ENCODE measurements at regions not wholly inside any gene's neighbourhood (a gene's known extent, or its start where the extent isn't known, plus 50 kb on each side); places are given as distances from the start of the nearest gene placed in this dataset.

- H3K4me3 ChIP-seq (ENCODE audit: low read depth in 1 of 2, low read length in 2 of 2) = no peak overlapping the region
- no peaks in the 10 kb centered on the region for H3K9me3 ChIP-seq (ENCODE audit: control insufficient read depth in 2 of 2, insufficient read depth in 1 of 2, low read depth in 1 of 2, low read length in 1 of 2)
- no peaks in the 10 kb centered on the region for H3K36me3 ChIP-seq (ENCODE audit: control insufficient read depth in 2 of 2, insufficient read depth in 2 of 2, low read length in 1 of 2)
- no peaks in the 10 kb centered on the region for H3K27me3 ChIP-seq (ENCODE audit: control insufficient read depth in 1 of 2, insufficient read depth in 2 of 2, low read length in 2 of 2)
- H3K27ac ChIP-seq (ENCODE audit: low read depth in 2 of 2, low read length in 1 of 2) = no peak overlapping the region
- H3K4me1 ChIP-seq (ENCODE audit: control insufficient read depth in 2 of 2, insufficient read depth in 2 of 2, low read length in 1 of 2) = no peaks in the 10 kb centered on the region
These were observed 119.3 kb downstream of the ZNF330 start for GRCh38 chr4:141339966-141340365.

- H3K27ac ChIP-seq (ENCODE audit: low read depth in 2 of 2, low read length in 1 of 2) = no peak overlapping the region
- no peaks in the 10 kb centered on the region for H3K27me3 ChIP-seq (ENCODE audit: control insufficient read depth in 1 of 2, insufficient read depth in 2 of 2, low read length in 2 of 2)
- H3K4me3 ChIP-seq (ENCODE audit: low read depth in 1 of 2, low read length in 2 of 2) = no peak overlapping the region
- no peaks in the 10 kb centered on the region for H3K4me1 ChIP-seq (ENCODE audit: control insufficient read depth in 2 of 2, insufficient read depth in 2 of 2, low read length in 1 of 2)
- H3K36me3 ChIP-seq (ENCODE audit: control insufficient read depth in 2 of 2, insufficient read depth in 2 of 2, low read length in 1 of 2) = no peaks in the 10 kb centered on the region
- 89 to 94% methylated on average over 2 of the region's 2 CpGs for WGBS, 2 donors
- H3K9me3 ChIP-seq (ENCODE audit: control insufficient read depth in 2 of 2, insufficient read depth in 1 of 2, low read depth in 1 of 2, low read length in 1 of 2) = no peaks in the 10 kb centered on the region
These were observed 119.8 kb downstream of the ZNF330 start for GRCh38 chr4:141340458-141340857.

- 0 to 3% methylated on average over 1 of the region's 1 CpG for WGBS, 2 donors
These were observed 125.4 kb downstream of the ZNF330 start for GRCh38 chr4:141346144-141346543.

GRCh38 chr4:141347684-141348083, 127.0 kb downstream of the ZNF330 start:
- no peaks in the 10 kb centered on the region for H3K4me1 ChIP-seq (ENCODE audit: control insufficient read depth in 2 of 2, insufficient read depth in 2 of 2, low read length in 1 of 2)
- no peaks in the 10 kb centered on the region for H3K9me3 ChIP-seq (ENCODE audit: control insufficient read depth in 2 of 2, insufficient read depth in 1 of 2, low read depth in 1 of 2, low read length in 1 of 2)
- H3K27ac ChIP-seq (ENCODE audit: low read depth in 2 of 2, low read length in 1 of 2) = no peak overlapping the region
- no peaks in the 10 kb centered on the region for H3K27me3 ChIP-seq (ENCODE audit: control insufficient read depth in 1 of 2, insufficient read depth in 2 of 2, low read length in 2 of 2)
- no peak overlapping the region for H3K4me3 ChIP-seq (ENCODE audit: low read depth in 1 of 2, low read length in 2 of 2)
- WGBS, 2 donors = 57 to 63% methylated on average over 2 of the region's 2 CpGs
- no peaks in the 10 kb centered on the region for H3K36me3 ChIP-seq (ENCODE audit: control insufficient read depth in 2 of 2, insufficient read depth in 2 of 2, low read length in 1 of 2)

More at GRCh38 chr4:141346144-141346543, 125.4 kb downstream of the ZNF330 start:
- Histone ChIP-seq H3K4me3 (ENCODE audit: low read depth in 1 of 2, low read length in 2 of 2) (no peak overlapping the region), H3K9me3 (ENCODE audit: control insufficient read depth in 2 of 2, insufficient read depth in 1 of 2, low read depth in 1 of 2, low read length in 1 of 2) (no peaks in the 10 kb centered on the region), H3K4me1 (ENCODE audit: control insufficient read depth in 2 of 2, insufficient read depth in 2 of 2, low read length in 1 of 2) (no peaks in the 10 kb centered on the region), H3K36me3 (ENCODE audit: control insufficient read depth in 2 of 2, insufficient read depth in 2 of 2, low read length in 1 of 2) (no peaks in the 10 kb centered on the region), H3K27me3 (ENCODE audit: control insufficient read depth in 1 of 2, insufficient read depth in 2 of 2, low read length in 2 of 2) (no peaks in the 10 kb centered on the region), H3K27ac (ENCODE audit: low read depth in 2 of 2, low read length in 1 of 2) (no peak overlapping the region)

GRCh38 chr4:141348125-141348524, 127.4 kb downstream of the ZNF330 start:
- no peaks in the 10 kb centered on the region for H3K9me3 ChIP-seq (ENCODE audit: control insufficient read depth in 2 of 2, insufficient read depth in 1 of 2, low read depth in 1 of 2, low read length in 1 of 2)
- H3K4me3 ChIP-seq (ENCODE audit: low read depth in 1 of 2, low read length in 2 of 2) = no peak overlapping the region
- H3K27ac ChIP-seq (ENCODE audit: low read depth in 2 of 2, low read length in 1 of 2) = no peak overlapping the region
- no peaks in the 10 kb centered on the region for H3K4me1 ChIP-seq (ENCODE audit: control insufficient read depth in 2 of 2, insufficient read depth in 2 of 2, low read length in 1 of 2)
- H3K27me3 ChIP-seq (ENCODE audit: control insufficient read depth in 1 of 2, insufficient read depth in 2 of 2, low read length in 2 of 2) = no peaks in the 10 kb centered on the region
- H3K36me3 ChIP-seq (ENCODE audit: control insufficient read depth in 2 of 2, insufficient read depth in 2 of 2, low read length in 1 of 2) = no peaks in the 10 kb centered on the region
- WGBS, 2 donors = 78 to 80% methylated on average over 2 of the region's 2 CpGs

GRCh38 chr4:141348573-141348972, 127.9 kb downstream of the ZNF330 start:
- H3K36me3 ChIP-seq (ENCODE audit: control insufficient read depth in 2 of 2, insufficient read depth in 2 of 2, low read length in 1 of 2) = no peaks in the 10 kb centered on the region
- H3K27me3 ChIP-seq (ENCODE audit: control insufficient read depth in 1 of 2, insufficient read depth in 2 of 2, low read length in 2 of 2) = no peaks in the 10 kb centered on the region
- WGBS, 2 donors = 55 to 90% methylated on average over 1 of the region's 1 CpG
- H3K4me1 ChIP-seq (ENCODE audit: control insufficient read depth in 2 of 2, insufficient read depth in 2 of 2, low read length in 1 of 2) = no peaks in the 10 kb centered on the region
- no peaks in the 10 kb centered on the region for H3K9me3 ChIP-seq (ENCODE audit: control insufficient read depth in 2 of 2, insufficient read depth in 1 of 2, low read depth in 1 of 2, low read length in 1 of 2)
- H3K27ac ChIP-seq (ENCODE audit: low read depth in 2 of 2, low read length in 1 of 2) = no peak overlapping the region
- no peak overlapping the region for H3K4me3 ChIP-seq (ENCODE audit: low read depth in 1 of 2, low read length in 2 of 2)

- H3K4me1 ChIP-seq (ENCODE audit: control insufficient read depth in 2 of 2, insufficient read depth in 2 of 2, low read length in 1 of 2) = peaks cover 0 to under 1% of the 10 kb centered on the region in 2 donors
- H3K27me3 ChIP-seq (ENCODE audit: control insufficient read depth in 1 of 2, insufficient read depth in 2 of 2, low read length in 2 of 2) = no peaks in the 10 kb centered on the region
- no peak overlapping the region for H3K27ac ChIP-seq (ENCODE audit: low read depth in 2 of 2, low read length in 1 of 2)
- no peaks in the 10 kb centered on the region for H3K9me3 ChIP-seq (ENCODE audit: control insufficient read depth in 2 of 2, insufficient read depth in 1 of 2, low read depth in 1 of 2, low read length in 1 of 2)
- H3K4me3 ChIP-seq (ENCODE audit: low read depth in 1 of 2, low read length in 2 of 2) = no peak overlapping the region
- H3K36me3 ChIP-seq (ENCODE audit: control insufficient read depth in 2 of 2, insufficient read depth in 2 of 2, low read length in 1 of 2) = no peaks in the 10 kb centered on the region
These were observed 128.5 kb downstream of the ZNF330 start for GRCh38 chr4:141349236-141349635.

- Histone ChIP-seq H3K27ac (ENCODE audit: low read depth in 2 of 2, low read length in 1 of 2) (no peak overlapping the region), H3K4me1 (ENCODE audit: control insufficient read depth in 2 of 2, insufficient read depth in 2 of 2, low read length in 1 of 2) (peaks cover 0 to 2% of the 10 kb centered on the region in 2 donors), H3K4me3 (ENCODE audit: low read depth in 1 of 2, low read length in 2 of 2) (no peak overlapping the region), H3K9me3 (ENCODE audit: control insufficient read depth in 2 of 2, insufficient read depth in 1 of 2, low read depth in 1 of 2, low read length in 1 of 2) (no peaks in the 10 kb centered on the region), H3K27me3 (ENCODE audit: control insufficient read depth in 1 of 2, insufficient read depth in 2 of 2, low read length in 2 of 2) (no peaks in the 10 kb centered on the region), H3K36me3 (ENCODE audit: control insufficient read depth in 2 of 2, insufficient read depth in 2 of 2, low read length in 1 of 2) (no peaks in the 10 kb centered on the region)
- WGBS, 2 donors = 38 to 45% methylated on average over 3 of the region's 3 CpGs
These were observed 129.6 kb downstream of the ZNF330 start for GRCh38 chr4:141350122-141350905.

- H3K9me3 ChIP-seq (ENCODE audit: control insufficient read depth in 2 of 2, insufficient read depth in 1 of 2, low read depth in 1 of 2, low read length in 1 of 2) = no peaks in the 10 kb centered on the region
- no peak overlapping the region for H3K27ac ChIP-seq (ENCODE audit: low read depth in 2 of 2, low read length in 1 of 2)
- WGBS, 2 donors = 66 to 69% methylated on average over 2 of the region's 2 CpGs
- H3K36me3 ChIP-seq (ENCODE audit: control insufficient read depth in 2 of 2, insufficient read depth in 2 of 2, low read length in 1 of 2) = no peaks in the 10 kb centered on the region
- H3K4me1 ChIP-seq (ENCODE audit: control insufficient read depth in 2 of 2, insufficient read depth in 2 of 2, low read length in 1 of 2) = peaks cover 0 to 2% of the 10 kb centered on the region in 2 donors
- H3K4me3 ChIP-seq (ENCODE audit: low read depth in 1 of 2, low read length in 2 of 2) = no peak overlapping the region
- H3K27me3 ChIP-seq (ENCODE audit: control insufficient read depth in 1 of 2, insufficient read depth in 2 of 2, low read length in 2 of 2) = no peaks in the 10 kb centered on the region
These were observed 131.6 kb downstream of the ZNF330 start for GRCh38 chr4:141352331-141352730.

- no peaks in the 10 kb centered on the region for H3K36me3 ChIP-seq (ENCODE audit: control insufficient read depth in 2 of 2, insufficient read depth in 2 of 2, low read length in 1 of 2)
- no peak overlapping the region for H3K4me3 ChIP-seq (ENCODE audit: low read depth in 1 of 2, low read length in 2 of 2)
- WGBS, 2 donors = 50 to 61% methylated on average over 5 of the region's 5 CpGs
- H3K9me3 ChIP-seq (ENCODE audit: control insufficient read depth in 2 of 2, insufficient read depth in 1 of 2, low read depth in 1 of 2, low read length in 1 of 2) = no peaks in the 10 kb centered on the region
- no peak overlapping the region for H3K27ac ChIP-seq (ENCODE audit: low read depth in 2 of 2, low read length in 1 of 2)
- H3K27me3 ChIP-seq (ENCODE audit: control insufficient read depth in 1 of 2, insufficient read depth in 2 of 2, low read length in 2 of 2) = no peaks in the 10 kb centered on the region
- H3K4me1 ChIP-seq (ENCODE audit: control insufficient read depth in 2 of 2, insufficient read depth in 2 of 2, low read length in 1 of 2) = peaks cover 0 to 2% of the 10 kb centered on the region in 2 donors
These were observed 132.3 kb downstream of the ZNF330 start for GRCh38 chr4:141352909-141353525.

Measured in esophagus (tissue), 2 donors.